K562 (cell line): ENCODE measurements at regions not wholly inside any gene's neighbourhood (a gene's known extent, or its start where the extent isn't known, plus 50 kb on each side); places are given as distances from the start of the nearest gene placed in this dataset.

Experiments used
- ATAC-seq: fragments of 200-7000 bp; cut with Tn5 transposase; 3 replicates; pipeline ENCODE4 v1.9.1; 2020; ENCODE audit warnings: moderate library complexity
- BruUV-seq: library from RNA; stranded (reverse); fragments of 400-500 nt; replicated peaks from 2 replicates; lab custom pipeline; 2021; lab: Mats Ljungman, UMichigan
- CTCF ChIA-PET: fragments of 300-600 bp; formaldehyde crosslinking; extraction: SDS; loops from one replicate; lab custom pipeline; 2021; ENCODE audit warnings: low intra/inter-chr PET ratio; lab: Yijun Ruan, JAX
- POLR2A ChIA-PET: fragments of 300-600, 350-650 bp; sonication (Branson Sonifier 250); formaldehyde crosslinking; extraction: SDS; loops from one replicate; lab custom pipeline; 2021; ENCODE audit warnings: antibody characterized with exemption, inconsistent platforms; lab: Yijun Ruan, JAX
- DNase-seq, 4 experiments: peaks; one replicate each; pipeline versions ENCODE4 v3.0.0 to v3.0.0-alpha.2; 2011 to 2018; ENCODE audit warnings: low spot score in 3 of 4, mixed read lengths in 3 of 4; ENCODE audit errors: extremely low read depth in 1 of 4
- FAIRE-seq: peaks from 2 replicates; lab custom pipeline; 2011; peaks lifted over from hg19 to GRCh38; lab: Jason Lieb, UNC
- H2AFZ ChIP-seq: 2 replicates; pipeline ENCODE4 v1.6.0; 2011; ENCODE audit warnings: low read depth, low read length, control low read depth, inconsistent platforms
- H3K27ac ChIP-seq: fragments of 200-600 bp; 3 replicates; pipeline ENCODE4 v1.8.0; 2011; ENCODE audit warnings: low read depth, mild to moderate bottlenecking, control low read depth, inconsistent platforms, low read length, moderate library complexity, mixed read lengths; ENCODE audit errors: extremely low read depth
- H3K27me3 ChIP-seq, 2 experiments: fragments of 300-600 bp in 1 of 2; 2 replicates in 1 of 2; 3 replicates in 1 of 2; pipeline versions ENCODE4 v1.6.0 to v1.8.0; 2011; ENCODE audit warnings: inconsistent platforms in 2 of 2, low read length in 2 of 2, mild to moderate bottlenecking in 1 of 2, mixed read lengths in 1 of 2, moderate library complexity in 1 of 2; ENCODE audit not compliant: control insufficient read depth in 2 of 2, insufficient read depth in 2 of 2
- H3K36me3 ChIP-seq: fragments of 300-600 bp; 3 replicates; pipeline ENCODE4 v1.8.0; 2011; ENCODE audit warnings: mild to moderate bottlenecking, low read length, inconsistent platforms; ENCODE audit not compliant: control insufficient read depth, insufficient read depth
- H3K4me1 ChIP-seq, 2 experiments: fragments of 200-600 bp in 1 of 2; replicated peaks in 1 of 2; 2 replicates in 1 of 2; 3 replicates in 1 of 2; pipeline versions ENCODE4 v1.5.1 to v1.8.0; 2011; ENCODE audit warnings: inconsistent platforms in 2 of 2, low read length in 2 of 2, mild to moderate bottlenecking in 1 of 2, mixed read lengths in 1 of 2, moderate library complexity in 1 of 2; ENCODE audit not compliant: control insufficient read depth in 2 of 2, insufficient read depth in 2 of 2
- H3K4me2 ChIP-seq: 2 replicates; pipeline ENCODE4 v1.6.1; 2011; ENCODE audit warnings: low read length, control low read depth, inconsistent platforms, mixed read lengths; ENCODE audit not compliant: insufficient read depth
- H3K4me3 ChIP-seq: fragments of 200-600 bp; sonication (generic), shearing (Covaris generic); 2 replicates; pipeline ENCODE4 v1.5.1; 2016; ENCODE audit warnings: control low read depth, inconsistent platforms
- H3K79me2 ChIP-seq: fragments of 200-600 bp; 3 replicates; pipeline ENCODE4 v1.8.0; 2011; ENCODE audit warnings: low read length, inconsistent platforms; ENCODE audit not compliant: control insufficient read depth, insufficient read depth
- H3K9ac ChIP-seq, 2 experiments: 2 replicates each; pipeline versions ENCODE4 v1.6.0 to v1.6.1; 2011; ENCODE audit warnings: low read depth in 2 of 2, low read length in 2 of 2, control low read depth in 1 of 2, inconsistent platforms in 1 of 2, mild to moderate bottlenecking in 1 of 2, mixed read lengths in 1 of 2; ENCODE audit not compliant: insufficient read depth in 1 of 2
- H3K9me1 ChIP-seq: one replicate; pipeline ENCODE4 v1.6.0; 2011; ENCODE audit warnings: inconsistent platforms, mild to moderate bottlenecking, low read length, moderate library complexity; ENCODE audit not compliant: control insufficient read depth, insufficient read depth
- H3K9me3 ChIP-seq: replicated peaks from 2 replicates; pipeline ENCODE4 v1.5.1; 2011; ENCODE audit warnings: low read depth, low read length, inconsistent platforms; ENCODE audit not compliant: control insufficient read depth, insufficient read depth
- H4K20me1 ChIP-seq: replicated peaks from 2 replicates; pipeline ENCODE4 v1.6.1; 2011; ENCODE audit warnings: low read length, inconsistent platforms, mixed read lengths; ENCODE audit not compliant: control insufficient read depth, insufficient read depth
- ARHGAP35 ChIP-seq: fragments of 450-650 bp; IDR thresholded peaks from 2 replicates; pipeline ENCODE4 v1.6.1; 2018; ENCODE audit not compliant: partially characterized antibody
- CREBBP ChIP-seq: IDR thresholded peaks from one replicate; pipeline ENCODE4 v1.6.1; 2012; ENCODE audit warnings: low read depth, mild to moderate bottlenecking, control low read depth, inconsistent platforms, low read length
- GABPA ChIP-seq: fragments of 200-800 bp; sonication (Bioruptor generic); conservative IDR thresholded peaks from 2 replicates; pipeline ENCODE4 v1.6.1; 2016; ENCODE audit warnings: low read depth, missing genetic modification characterization, missing compliant biosample characterization
- GATAD2B ChIP-seq: fragments of 450-650 bp; IDR thresholded peaks from 2 replicates; pipeline ENCODE4 v1.6.1; 2017; ENCODE audit warnings: mild to moderate bottlenecking, borderline replicate concordance
- POLR2G ChIP-seq: fragments of 200-400 bp; formaldehyde crosslinking; IDR thresholded peaks from 2 replicates; pipeline ENCODE4 v1.6.1; 2017; ENCODE audit warnings: low read depth, mild to moderate bottlenecking, antibody characterized with exemption, low read length, moderate library complexity
- SAFB ChIP-seq: fragments of 200-400 bp; formaldehyde crosslinking; IDR thresholded peaks from 2 replicates; pipeline ENCODE4 v1.6.1; 2017; ENCODE audit warnings: low read depth, low read length, borderline replicate concordance
- SMAD1 ChIP-seq: fragments of 150-350 bp; IDR thresholded peaks from 2 replicates; pipeline ENCODE4 v1.6.1; 2014; ENCODE audit warnings: low read length, low read depth; ENCODE audit not compliant: partially characterized antibody
- TAF1 ChIP-seq: IDR thresholded peaks from 2 replicates; pipeline ENCODE4 v1.6.1; 2011; ENCODE audit warnings: mild to moderate bottlenecking, low read length, moderate library complexity; ENCODE audit not compliant: insufficient read depth, control insufficient read depth, severe bottlenecking; ENCODE audit errors: extremely low read depth
- ZEB2 ChIP-seq: fragments of 450-650 bp; IDR thresholded peaks from 2 replicates; pipeline ENCODE4 v1.6.1; 2016
- ZNF263 ChIP-seq: sonication (generic); formaldehyde crosslinking; IDR thresholded peaks from 2 replicates; pipeline ENCODE4 v1.8.0; 2022; ENCODE audit warnings: mild to moderate bottlenecking, missing genetic modification reagents, borderline replicate concordance
- ZNF347 ChIP-seq: fragments of 450-650 bp; formaldehyde crosslinking; IDR thresholded peaks from 2 replicates; pipeline ENCODE4 v1.4.0; 2020; ENCODE audit warnings: low read depth, mild to moderate bottlenecking, moderate library complexity
- ZNF830 ChIP-seq: fragments of 250-450 bp; sonication (Bioruptor Pico); IDR thresholded peaks from 2 replicates; pipeline ENCODE4 v1.5.0; 2021; ENCODE audit warnings: mild to moderate bottlenecking
- WGBS: fragments of 100-300 bp; shearing (Covaris generic); methylation state at CpG from one replicate; pipeline ENCODE4 v1.1.6; 2016; ENCODE audit warnings: low coverage, mixed read lengths; ENCODE audit not compliant: insufficient coverage; ENCODE audit errors: missing lambda C conversion rate; 5-methylcytosine and 5-hydroxymethylcytosine counted together
- in situ Hi-C: fragments of 300-500 bp; cut with MboI; formaldehyde crosslinking; loops from 4 replicates; pipeline ENCODE4 v1.15.0; 2018; ENCODE audit warnings: inconsistent platforms, mixed read lengths
- intact Hi-C: fragments of 100-400 bp; cut with micrococcal nuclease; formaldehyde crosslinking; loops from 2 replicates; pipeline ENCODE4 v1.14.2; 2022
- TF ChIP-seq, protein P1 (sequence below): fragments of 450-650 bp; formaldehyde crosslinking; conservative IDR thresholded peaks from 2 replicates; pipeline ENCODE4 v1.4.0; 2022; ENCODE audit warnings: mild to moderate bottlenecking, missing genetic modification characterization
- TF ChIP-seq, protein P2 (sequence below): sonication (generic); formaldehyde crosslinking; IDR thresholded peaks from 2 replicates; pipeline ENCODE4 v1.8.0; 2023; ENCODE audit warnings: mild to moderate bottlenecking, missing genetic modification reagents
- TF ChIP-seq, protein P3 (sequence below): fragments of 250-450 bp; sonication (Bioruptor Pico); IDR thresholded peaks from 2 replicates; pipeline ENCODE4 v1.4.0; 2020
- TF ChIP-seq, protein P4 (sequence below): fragments of 450-650 bp; formaldehyde crosslinking; IDR thresholded peaks from 2 replicates; pipeline ENCODE4 v1.4.0; 2020; ENCODE audit warnings: mild to moderate bottlenecking, mixed read lengths

DNA sequence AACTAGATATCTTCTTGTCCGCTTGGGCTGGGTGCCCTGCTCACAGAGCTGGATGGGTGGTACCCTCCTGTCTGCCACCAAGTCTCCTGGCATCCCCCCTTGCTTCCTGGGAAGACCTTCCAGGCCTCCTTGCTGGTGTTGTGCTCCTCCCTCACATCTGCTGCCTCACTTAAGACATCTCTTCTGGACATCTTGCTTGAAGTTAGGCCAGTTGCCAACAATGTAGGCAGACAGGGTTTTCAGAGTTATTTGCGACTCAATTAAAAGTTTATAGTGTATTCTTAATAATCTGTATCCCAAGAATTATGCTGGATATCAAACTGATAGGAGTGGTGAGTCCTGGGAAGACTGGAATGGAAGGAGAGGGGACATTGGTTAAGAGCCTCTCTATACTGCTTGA is 64.0 kb upstream of the TNRC6B start:
- Histone ChIP-seq H2AFZ (no peak overlapping the region), H3K36me3 (no peaks in the 10 kb centered on the region), H3K4me2 (no peak overlapping the region), H3K79me2 (no peaks in the 10 kb centered on the region), H3K9me3 (no peaks in the 10 kb centered on the region), H3K9ac (no peak overlapping the region), H3K9me1 (no peaks in the 10 kb centered on the region), H3K4me3 (no peak overlapping the region), H3K27ac (no peak overlapping the region), H3K4me1 (peaks cover 4 to 8% of the 10 kb centered on the region in 2 experiments; a peak in 3 of 5 replicates), H3K27me3 (no peaks in the 10 kb centered on the region), H4K20me1 (no peaks in the 10 kb centered on the region; the same call in none of the 2 replicates)
- intact Hi-C loops: no loop called here
- DNase-seq (no peak), FAIRE-seq (no peak), ATAC-seq (no peak)
- no TSS peak for BruUV-seq
- in situ Hi-C loops: no loop called here
- WGBS: 83% methylated on average over 2 of the region's 2 CpGs
- POLR2A ChIA-PET: no interaction called here
- CTCF ChIA-PET: no interaction called here
- no peak for TF ChIP-seq ZNF347 (CRISPR knock-in tag)
- TF ChIP-seq CREBBP: no peak
- TF ChIP-seq SMAD1: no peak
- TF ChIP-seq, protein P1, sequence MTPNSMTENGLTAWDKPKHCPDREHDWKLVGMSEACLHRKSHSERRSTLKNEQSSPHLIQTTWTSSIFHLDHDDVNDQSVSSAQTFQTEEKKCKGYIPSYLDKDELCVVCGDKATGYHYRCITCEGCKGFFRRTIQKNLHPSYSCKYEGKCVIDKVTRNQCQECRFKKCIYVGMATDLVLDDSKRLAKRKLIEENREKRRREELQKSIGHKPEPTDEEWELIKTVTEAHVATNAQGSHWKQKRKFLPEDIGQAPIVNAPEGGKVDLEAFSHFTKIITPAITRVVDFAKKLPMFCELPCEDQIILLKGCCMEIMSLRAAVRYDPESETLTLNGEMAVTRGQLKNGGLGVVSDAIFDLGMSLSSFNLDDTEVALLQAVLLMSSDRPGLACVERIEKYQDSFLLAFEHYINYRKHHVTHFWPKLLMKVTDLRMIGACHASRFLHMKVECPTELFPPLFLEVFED (CRISPR knock-in tag): no peak
- no peak for TF ChIP-seq POLR2G
- no peak for TF ChIP-seq ARHGAP35
- TF ChIP-seq TAF1: no peak
- no peak for TF ChIP-seq SAFB
- no peak for TF ChIP-seq ZEB2
- TF ChIP-seq, protein P2, sequence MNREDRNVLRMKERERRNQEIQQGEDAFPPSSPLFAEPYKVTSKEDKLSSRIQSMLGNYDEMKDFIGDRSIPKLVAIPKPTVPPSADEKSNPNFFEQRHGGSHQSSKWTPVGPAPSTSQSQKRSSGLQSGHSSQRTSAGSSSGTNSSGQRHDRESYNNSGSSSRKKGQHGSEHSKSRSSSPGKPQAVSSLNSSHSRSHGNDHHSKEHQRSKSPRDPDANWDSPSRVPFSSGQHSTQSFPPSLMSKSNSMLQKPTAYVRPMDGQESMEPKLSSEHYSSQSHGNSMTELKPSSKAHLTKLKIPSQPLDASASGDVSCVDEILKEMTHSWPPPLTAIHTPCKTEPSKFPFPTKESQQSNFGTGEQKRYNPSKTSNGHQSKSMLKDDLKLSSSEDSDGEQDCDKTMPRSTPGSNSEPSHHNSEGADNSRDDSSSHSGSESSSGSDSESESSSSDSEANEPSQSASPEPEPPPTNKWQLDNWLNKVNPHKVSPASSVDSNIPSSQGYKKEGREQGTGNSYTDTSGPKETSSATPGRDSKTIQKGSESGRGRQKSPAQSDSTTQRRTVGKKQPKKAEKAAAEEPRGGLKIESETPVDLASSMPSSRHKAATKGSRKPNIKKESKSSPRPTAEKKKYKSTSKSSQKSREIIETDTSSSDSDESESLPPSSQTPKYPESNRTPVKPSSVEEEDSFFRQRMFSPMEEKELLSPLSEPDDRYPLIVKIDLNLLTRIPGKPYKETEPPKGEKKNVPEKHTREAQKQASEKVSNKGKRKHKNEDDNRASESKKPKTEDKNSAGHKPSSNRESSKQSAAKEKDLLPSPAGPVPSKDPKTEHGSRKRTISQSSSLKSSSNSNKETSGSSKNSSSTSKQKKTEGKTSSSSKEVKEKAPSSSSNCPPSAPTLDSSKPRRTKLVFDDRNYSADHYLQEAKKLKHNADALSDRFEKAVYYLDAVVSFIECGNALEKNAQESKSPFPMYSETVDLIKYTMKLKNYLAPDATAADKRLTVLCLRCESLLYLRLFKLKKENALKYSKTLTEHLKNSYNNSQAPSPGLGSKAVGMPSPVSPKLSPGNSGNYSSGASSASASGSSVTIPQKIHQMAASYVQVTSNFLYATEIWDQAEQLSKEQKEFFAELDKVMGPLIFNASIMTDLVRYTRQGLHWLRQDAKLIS: no peak
- TF ChIP-seq, protein P3, sequence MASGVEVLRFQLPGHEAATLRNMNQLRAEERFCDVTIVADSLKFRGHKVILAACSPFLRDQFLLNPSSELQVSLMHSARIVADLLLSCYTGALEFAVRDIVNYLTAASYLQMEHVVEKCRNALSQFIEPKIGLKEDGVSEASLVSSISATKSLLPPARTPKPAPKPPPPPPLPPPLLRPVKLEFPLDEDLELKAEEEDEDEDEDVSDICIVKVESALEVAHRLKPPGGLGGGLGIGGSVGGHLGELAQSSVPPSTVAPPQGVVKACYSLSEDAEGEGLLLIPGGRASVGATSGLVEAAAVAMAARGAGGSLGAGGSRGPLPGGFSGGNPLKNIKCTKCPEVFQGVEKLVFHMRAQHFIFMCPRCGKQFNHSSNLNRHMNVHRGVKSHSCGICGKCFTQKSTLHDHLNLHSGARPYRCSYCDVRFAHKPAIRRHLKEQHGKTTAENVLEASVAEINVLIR (CRISPR knock-in tag): no peak
- no peak for TF ChIP-seq ZNF263
- TF ChIP-seq, protein P4, sequence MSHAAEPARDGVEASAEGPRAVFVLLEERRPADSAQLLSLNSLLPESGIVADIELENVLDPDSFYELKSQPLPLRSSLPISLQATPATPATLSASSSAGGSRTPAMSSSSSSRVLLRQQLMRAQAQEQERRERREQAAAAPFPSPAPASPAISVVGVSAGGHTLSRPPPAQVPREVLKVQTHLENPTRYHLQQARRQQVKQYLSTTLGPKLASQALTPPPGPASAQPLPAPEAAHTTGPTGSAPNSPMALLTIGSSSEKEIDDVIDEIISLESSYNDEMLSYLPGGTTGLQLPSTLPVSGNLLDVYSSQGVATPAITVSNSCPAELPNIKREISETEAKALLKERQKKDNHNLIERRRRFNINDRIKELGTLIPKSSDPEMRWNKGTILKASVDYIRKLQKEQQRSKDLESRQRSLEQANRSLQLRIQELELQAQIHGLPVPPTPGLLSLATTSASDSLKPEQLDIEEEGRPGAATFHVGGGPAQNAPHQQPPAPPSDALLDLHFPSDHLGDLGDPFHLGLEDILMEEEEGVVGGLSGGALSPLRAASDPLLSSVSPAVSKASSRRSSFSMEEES (CRISPR knock-in tag): no peak
- no peak for TF ChIP-seq GATAD2B
- TF ChIP-seq ZNF830 (CRISPR knock-in tag): no peak
- TF ChIP-seq GABPA (tag): no peak
